PC-3 (cell line): ENCODE measurements at regions not wholly inside any gene's neighbourhood (a gene's known extent, or its start where the extent isn't known, plus 50 kb on each side); places are given as distances from the start of the nearest gene placed in this dataset.

Source experiments
- ATAC-seq: fragments of 200-7000 bp; cut with Tn5 transposase; 2 replicates; pipeline ENCODE4 v1.9.1; 2020; ENCODE audit warnings: mild to moderate bottlenecking, moderate library complexity
- BruUV-seq: library from RNA; stranded (reverse); fragments of 400-500 nt; replicated peaks from 2 replicates; lab custom pipeline; 2021; lab: Mats Ljungman, UMichigan
- CTCF ChIA-PET: fragments of 300-600 bp; sonication (Branson Sonifier 250); formaldehyde crosslinking; loops from one replicate; lab custom pipeline; 2022; ENCODE audit warnings: antibody characterized with exemption; lab: Charles Lee
- POLR2A ChIA-PET: fragments of 300-600 bp; sonication (Branson Sonifier 250); formaldehyde crosslinking; loops from one replicate; lab custom pipeline; 2022; ENCODE audit warnings: antibody characterized with exemption; ENCODE audit not compliant: unreplicated experiment; lab: Charles Lee
- DNase-seq: peaks from one replicate; pipeline ENCODE4 v3.0.0-alpha.2; 2015
- H2AFZ ChIP-seq: fragments of 300-600 bp; sonication (generic); 2 replicates; pipeline ENCODE4 v1.6.0; 2016; ENCODE audit warnings: antibody characterized with exemption, low read length
- H3F3A ChIP-seq: fragments of 300-600 bp; sonication (generic); one replicate; pipeline ENCODE4 v1.6.0; 2017; ENCODE audit warnings: antibody characterized with exemption, low read length, control low read depth, mild to moderate bottlenecking; ENCODE audit not compliant: unreplicated experiment
- H3K27ac ChIP-seq: fragments of 300-600 bp; sonication (generic); 2 replicates; pipeline ENCODE4 v1.5.1; 2016; ENCODE audit warnings: mild to moderate bottlenecking, low read length
- H3K27me3 ChIP-seq: fragments of 300-600 bp; sonication (generic); 2 replicates; pipeline ENCODE4 v1.6.1; 2016; ENCODE audit warnings: low read length, mixed read lengths
- H3K36me3 ChIP-seq: fragments of 300-600 bp; sonication (generic); 2 replicates; pipeline ENCODE4 v1.6.1; 2016; ENCODE audit warnings: low read depth, mixed run types, low read length, mixed read lengths
- H3K4me1 ChIP-seq: fragments of 300-600 bp; sonication (generic); 2 replicates; pipeline ENCODE4 v1.5.1; 2016; ENCODE audit warnings: low read length; ENCODE audit not compliant: insufficient read depth
- H3K4me2 ChIP-seq: fragments of 300-600 bp; sonication (generic); 2 replicates; pipeline ENCODE4 v1.6.0; 2016; ENCODE audit warnings: low read length
- H3K4me3 ChIP-seq: fragments of 300-600 bp; sonication (generic); 2 replicates; pipeline ENCODE4 v1.5.1; 2016; ENCODE audit warnings: mild to moderate bottlenecking, low read length, mixed read lengths
- H3K79me2 ChIP-seq: fragments of 300-600 bp; sonication (generic); 2 replicates; pipeline ENCODE4 v1.6.1; 2017; ENCODE audit warnings: low read length, mixed read lengths
- H3K9ac ChIP-seq: fragments of 300-600 bp; sonication (generic); 2 replicates; pipeline ENCODE4 v1.6.0; 2016; ENCODE audit warnings: mild to moderate bottlenecking, low read length
- H3K9me2 ChIP-seq: fragments of 300-600 bp; sonication (generic); replicated peaks from 2 replicates; pipeline ENCODE4 v1.6.1; 2016; ENCODE audit warnings: mixed run types, low read length, mixed read lengths
- H3K9me3 ChIP-seq: fragments of 300-600 bp; sonication (generic); 2 replicates; pipeline ENCODE4 v1.6.1; 2016; ENCODE audit warnings: low read length, mixed read lengths
- H4K20me1 ChIP-seq: fragments of 300-600 bp; sonication (generic); 2 replicates; pipeline ENCODE4 v1.6.1; 2016; ENCODE audit warnings: low read length, mixed read lengths
- CTCF ChIP-seq: fragments of 300-600 bp; sonication (generic); conservative IDR thresholded peaks from 2 replicates; pipeline ENCODE4 v1.5.1; 2017; ENCODE audit warnings: antibody characterized with exemption, low read depth, mild to moderate bottlenecking, low read length
- EZH2 ChIP-seq: fragments of 300-600 bp; sonication (generic); IDR thresholded peaks from one replicate; pipeline ENCODE4 v1.6.1; 2017; ENCODE audit warnings: antibody characterized with exemption, mild to moderate bottlenecking, low read length; ENCODE audit not compliant: unreplicated experiment
- EZH2phosphoT487 ChIP-seq: fragments of 300-600 bp; sonication (generic); IDR thresholded peaks from 2 replicates; pipeline ENCODE4 v1.6.1; 2018; ENCODE audit warnings: mild to moderate bottlenecking, antibody characterized with exemption, low read length, borderline replicate concordance
- intact Hi-C: fragments of 100-400 bp; cut with micrococcal nuclease; formaldehyde crosslinking; loops from 2 replicates; pipeline ENCODE4 v1.9.0; 2023

GRCh38 chr18:6610466-6610865, 119.0 kb upstream of the ARHGAP28 start:
- ChIA-PET POLR2A (no interaction called here), CTCF (interaction anchor here (0.5 kb wide), 1 partner anchor 52 kb away, joined by 4 read pairs; no protein-coding TSS in a partner anchor)
- intact Hi-C loops: no loop called here

GRCh38 chr18:6613581-6613980, 115.9 kb upstream of the ARHGAP28 start:
- no peaks in the 10 kb centered on the region for H3K27me3 ChIP-seq
- no peaks in the 10 kb centered on the region for H3K9me3 ChIP-seq
- ATAC-seq: no peak
- H3K27ac ChIP-seq: no peak overlapping the region
- TF ChIP-seq EZH2phosphoT487 (no peak), CTCF (no peak), EZH2 (no peak)
- H3K79me2 ChIP-seq: no peaks in the 10 kb centered on the region
- intact Hi-C loops: no loop called here
- no peak overlapping the region for H3K4me2 ChIP-seq
- no peaks in the 10 kb centered on the region for H3F3A ChIP-seq
- H2AFZ ChIP-seq: no peak overlapping the region
- H3K9me2 ChIP-seq: no peaks in the 10 kb centered on the region
- H3K4me1 ChIP-seq: no peaks in the 10 kb centered on the region
- ChIA-PET POLR2A (no interaction called here), CTCF (no interaction called here)
- DNase-seq: no peak
- BruUV-seq: no TSS peak
- H3K9ac ChIP-seq: no peak overlapping the region
- H3K4me3 ChIP-seq: no peak overlapping the region
- H4K20me1 ChIP-seq: no peaks in the 10 kb centered on the region
- no peaks in the 10 kb centered on the region for H3K36me3 ChIP-seq

More at GRCh38 chr18:6610466-6610865, 119.0 kb upstream of the ARHGAP28 start:
- no peaks in the 10 kb centered on the region for H3K36me3 ChIP-seq
- no peaks in the 10 kb centered on the region for H3K9me2 ChIP-seq
- no peak for DNase-seq
- no peak for ATAC-seq
- H3K9me3 ChIP-seq: no peaks in the 10 kb centered on the region
- no peaks in the 10 kb centered on the region for H3K27me3 ChIP-seq
- H3K4me3 ChIP-seq: no peak overlapping the region
- TF ChIP-seq EZH2 (no peak), CTCF (no peak), EZH2phosphoT487 (no peak)
- no peak overlapping the region for H3K9ac ChIP-seq
- H3K79me2 ChIP-seq: no peaks in the 10 kb centered on the region
- no peak overlapping the region for H3K4me2 ChIP-seq
- H4K20me1 ChIP-seq: no peaks in the 10 kb centered on the region
- no TSS peak for BruUV-seq
- no peak overlapping the region for H2AFZ ChIP-seq
- peaks cover 5% of the 10 kb centered on the region for H3K4me1 ChIP-seq
- no peaks in the 10 kb centered on the region for H3F3A ChIP-seq
- H3K27ac ChIP-seq: no peak overlapping the region

GRCh38 chr18:6614952-6615351, 114.6 kb upstream of the ARHGAP28 start:
- intact Hi-C loops: no loop called here

More at GRCh38 chr18:6614952-6615351, 114.6 kb upstream of the ARHGAP28 start:
- Histone ChIP-seq H3K4me2 (no peak overlapping the region), H4K20me1 (no peaks in the 10 kb centered on the region), H3K9me2 (no peaks in the 10 kb centered on the region), H3K27ac (no peak overlapping the region), H3K9ac (no peak overlapping the region), H3K9me3 (no peaks in the 10 kb centered on the region), H3F3A (no peaks in the 10 kb centered on the region), H3K27me3 (no peaks in the 10 kb centered on the region), H3K36me3 (no peaks in the 10 kb centered on the region), H3K4me1 (no peaks in the 10 kb centered on the region), H3K4me3 (no peak overlapping the region), H2AFZ (no peak overlapping the region), H3K79me2 (no peaks in the 10 kb centered on the region)
- TF ChIP-seq EZH2phosphoT487 (no peak), EZH2 (no peak), CTCF (no peak)
- ATAC-seq (no peak), DNase-seq (peak; percentile 35)
- no TSS peak for BruUV-seq
- ChIA-PET POLR2A (no interaction called here), CTCF (no interaction called here)
